IMR-90 (cell line): ENCODE measurements at regions not wholly inside any gene's neighbourhood (a gene's known extent, or its start where the extent isn't known, plus 50 kb on each side); places are given as distances from the start of the nearest gene placed in this dataset.

Experiments used
- ATAC-seq: fragments of 200-7000 bp; cut with Tn5 transposase; 2 replicates; pipeline ENCODE4 v1.9.1; 2020; ENCODE audit warnings: low read depth, mild to moderate bottlenecking, moderate library complexity
- BruUV-seq: library from RNA; stranded (reverse); fragments of 400-500 nt; replicated peaks from 2 replicates; lab custom pipeline; 2021; lab: Mats Ljungman, UMichigan
- CTCF ChIA-PET: fragments of 300-600 bp; formaldehyde crosslinking; extraction: SDS; loops from one replicate; lab custom pipeline; 2021; ENCODE audit warnings: antibody characterized with exemption; lab: Yijun Ruan, JAX
- POLR2A ChIA-PET: fragments of 300-600 bp; sonication (Branson Sonifier 250); formaldehyde crosslinking; loops from one replicate; lab custom pipeline; 2022; ENCODE audit warnings: antibody characterized with exemption; ENCODE audit not compliant: unreplicated experiment; lab: Charles Lee
- DNase-seq: peaks from one replicate; pipeline ENCODE4 v3.0.0; 2013
- H2AFZ ChIP-seq: replicated peaks from 2 replicates; pipeline ENCODE3; 2013; ENCODE audit warnings: low read length, mild to moderate bottlenecking; ENCODE audit not compliant: poor library complexity
- H2AK5ac ChIP-seq: 2 replicates; pipeline ENCODE4 v1.6.1; 2013; ENCODE audit warnings: low read depth, low read length, inconsistent platforms
- H2AK9ac ChIP-seq: replicated peaks from 2 replicates; pipeline ENCODE3; 2013; ENCODE audit warnings: mild to moderate bottlenecking, low read depth, low read length, moderate library complexity; ENCODE audit not compliant: poor library complexity
- H2BK120ac ChIP-seq: 2 replicates; pipeline ENCODE4 v1.6.1; 2013; ENCODE audit warnings: low read depth, low read length, inconsistent platforms
- H2BK15ac ChIP-seq: 3 replicates; pipeline ENCODE4 v1.6.1; 2013; ENCODE audit warnings: low read depth, low read length, inconsistent platforms
- H2BK20ac ChIP-seq: 2 replicates; pipeline ENCODE4 v1.6.1; 2013; ENCODE audit warnings: low read depth, mild to moderate bottlenecking, inconsistent platforms, low read length, moderate library complexity
- H2BK5ac ChIP-seq: 2 replicates; pipeline ENCODE4 v1.6.1; 2013; ENCODE audit warnings: mild to moderate bottlenecking, low read depth, low read length, inconsistent platforms; ENCODE audit not compliant: poor library complexity, severe bottlenecking
- H3K14ac ChIP-seq: replicated peaks from 2 replicates; pipeline ENCODE4 v1.6.1; 2013; ENCODE audit warnings: low read depth, low read length, inconsistent platforms
- H3K18ac ChIP-seq: 2 replicates; pipeline ENCODE4 v1.6.1; 2013; ENCODE audit warnings: low read depth, low read length, control low read depth
- H3K23ac ChIP-seq: 2 replicates; pipeline ENCODE4 v1.6.1; 2013; ENCODE audit warnings: low read depth, low read length, inconsistent platforms
- H3K27ac ChIP-seq: 2 replicates; pipeline ENCODE4 v1.5.1; 2013; ENCODE audit warnings: mild to moderate bottlenecking, control low read depth, low read length; ENCODE audit not compliant: insufficient read depth
- H3K27me3 ChIP-seq: 2 replicates; pipeline ENCODE4 v1.6.1; 2013; ENCODE audit warnings: low read length; ENCODE audit not compliant: control insufficient read depth, insufficient read depth
- H3K36me3 ChIP-seq: 2 replicates; pipeline ENCODE4 v1.6.1; 2013; ENCODE audit warnings: low read length, mixed read lengths; ENCODE audit not compliant: control insufficient read depth, insufficient read depth
- H3K4ac ChIP-seq: 2 replicates; pipeline ENCODE4 v1.6.1; 2013; ENCODE audit warnings: low read depth, low read length, inconsistent platforms
- H3K4me1 ChIP-seq: 2 replicates; pipeline ENCODE4 v1.6.1; 2013; ENCODE audit warnings: low read length, mixed read lengths; ENCODE audit not compliant: control insufficient read depth, insufficient read depth
- H3K4me2 ChIP-seq: 2 replicates; pipeline ENCODE4 v1.6.1; 2013; ENCODE audit warnings: low read depth, mild to moderate bottlenecking, control low read depth, low read length, moderate library complexity
- H3K4me3 ChIP-seq: 2 replicates; pipeline ENCODE4 v1.5.1; 2013; ENCODE audit warnings: low read depth, mild to moderate bottlenecking, control low read depth, low read length, moderate library complexity; ENCODE audit not compliant: insufficient read depth
- H3K56ac ChIP-seq: 2 replicates; pipeline ENCODE4 v1.6.1; 2013; ENCODE audit warnings: low read length, inconsistent platforms; ENCODE audit not compliant: insufficient read depth; ENCODE audit errors: extremely low read depth
- H3K79me1 ChIP-seq, 2 experiments: 2 replicates each; pipeline ENCODE4 v1.6.1; 2013; ENCODE audit warnings: low read length in 2 of 2, inconsistent platforms in 1 of 2, low read depth in 1 of 2
- H3K9ac ChIP-seq: 2 replicates; pipeline ENCODE4 v1.6.1; 2013; ENCODE audit warnings: low read depth, low read length, control low read depth
- H3K9me1 ChIP-seq: 2 replicates; pipeline ENCODE4 v1.6.1; 2013; ENCODE audit warnings: low read length, inconsistent platforms; ENCODE audit not compliant: insufficient read depth
- H3K9me3 ChIP-seq: 2 replicates; pipeline ENCODE4 v1.6.1; 2013; ENCODE audit warnings: low read length; ENCODE audit not compliant: control insufficient read depth, insufficient read depth
- H4K20me1 ChIP-seq: 2 replicates; pipeline ENCODE4 v1.6.1; 2013; ENCODE audit warnings: low read length, inconsistent platforms; ENCODE audit not compliant: insufficient read depth
- H4K5ac ChIP-seq: 2 replicates; pipeline ENCODE4 v1.6.1; 2013; ENCODE audit warnings: mild to moderate bottlenecking, low read depth, low read length, control low read depth
- H4K8ac ChIP-seq, 2 experiments: 2 replicates each; pipeline ENCODE4 v1.6.1; 2013; ENCODE audit warnings: low read depth in 2 of 2, low read length in 2 of 2, control low read depth in 1 of 2, inconsistent platforms in 1 of 2
- H4K91ac ChIP-seq: 2 replicates; pipeline ENCODE4 v1.6.1; 2013; ENCODE audit warnings: low read depth, low read length, inconsistent platforms; ENCODE audit not compliant: insufficient read depth
- MAFK ChIP-seq: IDR thresholded peaks from 2 replicates; pipeline ENCODE4 v1.6.1; 2012; ENCODE audit warnings: low read depth, low read length, improper control_type of control experiment
- MXI1 ChIP-seq: IDR thresholded peaks from 2 replicates; pipeline ENCODE4 v1.6.1; 2012; ENCODE audit warnings: low read depth, mild to moderate bottlenecking, low read length, moderate library complexity, borderline replicate concordance
- NFE2L2 ChIP-seq: fragments of 150-350 bp; IDR thresholded peaks from 2 replicates; pipeline ENCODE4 v1.6.1; 2016; ENCODE audit warnings: low read depth, mild to moderate bottlenecking, low read length
- POLR2A ChIP-seq: IDR thresholded peaks from 2 replicates; pipeline ENCODE4 v1.6.1; 2012; ENCODE audit warnings: mild to moderate bottlenecking, low read depth, low read length
- RFX5 ChIP-seq: IDR thresholded peaks from 2 replicates; pipeline ENCODE4 v1.8.0; 2012; ENCODE audit warnings: low read depth, mild to moderate bottlenecking, low read length, moderate library complexity
- SMC3 ChIP-seq: fragments of 150-350 bp; IDR thresholded peaks from 2 replicates; pipeline ENCODE4 v1.6.1; 2016; ENCODE audit warnings: low read depth, mild to moderate bottlenecking, antibody characterized with exemption, low read length, moderate library complexity
- WGBS, 2 experiments: methylation state at CpG; one replicate each; pipeline versions ENCODE4 v1.1.5 to v1.1.7; 2013; ENCODE audit warnings: missing lambda C conversion rate in 2 of 2; ENCODE audit not compliant: insufficient read length in 1 of 2; ENCODE audit errors: extremely low coverage in 2 of 2; 5-methylcytosine and 5-hydroxymethylcytosine counted together
- dilution Hi-C: fragments of 300-500 bp; cut with HindIII; formaldehyde crosslinking; loops from one replicate; pipeline ENCODE4 v1.14.3; 2018; ENCODE audit warnings: low sequenced_read_pairs; ENCODE audit not compliant: unreplicated experiment
- in situ Hi-C: fragments of 300-500 bp; cut with MboI; formaldehyde crosslinking; loops from 3 replicates; pipeline ENCODE4 v1.14.3; 2019; ENCODE audit warnings: low sequenced_read_pairs, inconsistent platforms, mixed read lengths
- intact Hi-C: fragments of 100-400 bp; cut with micrococcal nuclease; formaldehyde crosslinking; loops from 2 replicates; pipeline ENCODE4 v1.10.0; 2022
- TF ChIP-seq, protein P1 (sequence below): conservative IDR thresholded peaks from 2 replicates; pipeline ENCODE4 v1.5.1; 2012; ENCODE audit warnings: mild to moderate bottlenecking, low read depth, low read length, improper control_type of control experiment

DNA sequence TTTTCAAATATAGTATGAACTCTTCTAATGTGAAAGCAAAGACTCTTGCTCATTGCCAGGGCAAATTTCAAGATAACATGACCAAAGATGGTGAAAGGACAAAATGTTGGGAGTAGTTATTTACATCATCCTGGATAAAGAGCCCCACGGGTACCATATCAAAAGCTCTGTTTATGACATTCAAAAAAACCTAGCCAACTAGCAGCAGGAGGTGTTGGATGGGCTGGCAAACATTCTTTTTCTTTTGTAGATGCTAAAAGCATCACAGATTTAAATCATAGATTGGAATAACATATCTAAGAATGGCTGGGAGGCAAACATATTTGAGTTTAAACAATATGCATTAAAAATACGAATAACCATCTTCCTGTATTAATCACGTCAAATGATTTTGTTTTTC is 153.5 kb downstream of the ICOS start:
- no peaks in the 10 kb centered on the region for H3K36me3 ChIP-seq
- H3K27me3 ChIP-seq: no peaks in the 10 kb centered on the region; the same call in 1 of the 2 replicates
- intact Hi-C loops (no loop called here), dilution Hi-C loops (no loop called here), in situ Hi-C loops (no loop called here)
- no peak overlapping the region for H2BK5ac ChIP-seq
- no peak overlapping the region for H3K18ac ChIP-seq
- H3K79me1 ChIP-seq: no peaks in the 10 kb centered on the region
- H4K20me1 ChIP-seq: no peaks in the 10 kb centered on the region
- ChIA-PET POLR2A (no interaction called here), CTCF (no interaction called here)
- no peak for ATAC-seq
- H3K27ac ChIP-seq: no peak overlapping the region
- H2BK120ac ChIP-seq: no peak overlapping the region
- no peak overlapping the region for H2AFZ ChIP-seq
- H4K5ac ChIP-seq: no peak overlapping the region
- no peak overlapping the region for H3K23ac ChIP-seq
- H3K4me3 ChIP-seq: no peak overlapping the region
- WGBS, 2 experiments: no CpG with 5 or more reads among the region's 3 CpGs
- H3K4me1 ChIP-seq: peaks cover 2% of the 10 kb centered on the region; the same call in 1 of the 2 replicates
- H2AK9ac ChIP-seq: no peak overlapping the region
- no peak overlapping the region for H4K91ac ChIP-seq
- H3K4me2 ChIP-seq: no peak overlapping the region
- no TSS peak for BruUV-seq
- TF ChIP-seq MXI1 (no peak), RFX5 (no peak), MAFK (no peak), SMC3 (no peak), NFE2L2 (no peak), POLR2A (no peak)
- TF ChIP-seq, protein P1, sequence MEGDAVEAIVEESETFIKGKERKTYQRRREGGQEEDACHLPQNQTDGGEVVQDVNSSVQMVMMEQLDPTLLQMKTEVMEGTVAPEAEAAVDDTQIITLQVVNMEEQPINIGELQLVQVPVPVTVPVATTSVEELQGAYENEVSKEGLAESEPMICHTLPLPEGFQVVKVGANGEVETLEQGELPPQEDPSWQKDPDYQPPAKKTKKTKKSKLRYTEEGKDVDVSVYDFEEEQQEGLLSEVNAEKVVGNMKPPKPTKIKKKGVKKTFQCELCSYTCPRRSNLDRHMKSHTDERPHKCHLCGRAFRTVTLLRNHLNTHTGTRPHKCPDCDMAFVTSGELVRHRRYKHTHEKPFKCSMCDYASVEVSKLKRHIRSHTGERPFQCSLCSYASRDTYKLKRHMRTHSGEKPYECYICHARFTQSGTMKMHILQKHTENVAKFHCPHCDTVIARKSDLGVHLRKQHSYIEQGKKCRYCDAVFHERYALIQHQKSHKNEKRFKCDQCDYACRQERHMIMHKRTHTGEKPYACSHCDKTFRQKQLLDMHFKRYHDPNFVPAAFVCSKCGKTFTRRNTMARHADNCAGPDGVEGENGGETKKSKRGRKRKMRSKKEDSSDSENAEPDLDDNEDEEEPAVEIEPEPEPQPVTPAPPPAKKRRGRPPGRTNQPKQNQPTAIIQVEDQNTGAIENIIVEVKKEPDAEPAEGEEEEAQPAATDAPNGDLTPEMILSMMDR: no peak
- no peak overlapping the region for H2BK20ac ChIP-seq
- no peak overlapping the region for H2AK5ac ChIP-seq
- H3K4ac ChIP-seq: no peak overlapping the region
- H4K8ac ChIP-seq: no peak overlapping the region
- no peak overlapping the region for H3K9ac ChIP-seq
- H3K56ac ChIP-seq: no peak overlapping the region
- no peaks in the 10 kb centered on the region for H3K9me3 ChIP-seq
- DNase-seq: no peak
- no peak overlapping the region for H2BK15ac ChIP-seq
- H3K14ac ChIP-seq: no peak overlapping the region
- no peaks in the 10 kb centered on the region for H3K9me1 ChIP-seq
